Ovary (tissue), 3 donors: ENCODE measurements at regions not wholly inside any gene's neighbourhood (a gene's known extent, or its start where the extent isn't known, plus 50 kb on each side); places are given as distances from the start of the nearest gene placed in this dataset.

ENCODE experiments used
- EP300 ChIP-seq: sonication (generic); formaldehyde crosslinking; IDR thresholded peaks from one replicate; pipeline ENCODE4 v1.6.1; 2017; ENCODE audit warnings: antibody characterized with exemption
- POLR2A ChIP-seq: fragments of 450-650 bp; IDR thresholded peaks from one replicate; pipeline ENCODE4 v1.6.1; 2017; ENCODE audit warnings: antibody characterized with exemption, mild to moderate bottlenecking, moderate library complexity
- TF ChIP-seq, protein P1 (sequence below), 3 donors: fragments of 450-650 bp in 2 of 3; fragments of 200-600 bp in 1 of 3; IDR thresholded peaks; one replicate each; pipeline versions ENCODE4 v1.5.1 to v1.8.0; 2016 to 2022; ENCODE audit warnings: antibody characterized with exemption in 3 of 3, mild to moderate bottlenecking in 1 of 3
- donor health status: DM: no; HTN: no; CAD: no.

DNA sequence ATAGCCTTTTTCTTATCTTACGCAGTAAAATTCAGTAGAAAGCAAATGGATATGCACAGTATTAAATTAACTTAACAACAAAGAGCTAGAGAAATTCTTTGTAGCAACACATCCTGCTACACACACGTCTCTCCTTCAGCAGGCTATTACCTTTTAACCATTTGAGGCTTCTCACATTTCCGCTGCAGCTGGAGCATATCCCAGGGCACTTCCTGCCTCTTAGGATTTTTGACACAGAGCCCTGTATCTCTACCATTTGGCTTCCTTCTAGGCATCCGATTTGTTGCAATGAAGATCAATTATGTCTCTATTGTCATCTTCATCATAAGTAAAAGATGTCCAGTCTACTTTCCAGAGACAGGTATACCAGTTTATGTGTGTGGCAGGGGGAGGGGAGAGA is 292.4 kb upstream of the CBLB start:
- no peak for TF ChIP-seq POLR2A
- TF ChIP-seq, protein P1, sequence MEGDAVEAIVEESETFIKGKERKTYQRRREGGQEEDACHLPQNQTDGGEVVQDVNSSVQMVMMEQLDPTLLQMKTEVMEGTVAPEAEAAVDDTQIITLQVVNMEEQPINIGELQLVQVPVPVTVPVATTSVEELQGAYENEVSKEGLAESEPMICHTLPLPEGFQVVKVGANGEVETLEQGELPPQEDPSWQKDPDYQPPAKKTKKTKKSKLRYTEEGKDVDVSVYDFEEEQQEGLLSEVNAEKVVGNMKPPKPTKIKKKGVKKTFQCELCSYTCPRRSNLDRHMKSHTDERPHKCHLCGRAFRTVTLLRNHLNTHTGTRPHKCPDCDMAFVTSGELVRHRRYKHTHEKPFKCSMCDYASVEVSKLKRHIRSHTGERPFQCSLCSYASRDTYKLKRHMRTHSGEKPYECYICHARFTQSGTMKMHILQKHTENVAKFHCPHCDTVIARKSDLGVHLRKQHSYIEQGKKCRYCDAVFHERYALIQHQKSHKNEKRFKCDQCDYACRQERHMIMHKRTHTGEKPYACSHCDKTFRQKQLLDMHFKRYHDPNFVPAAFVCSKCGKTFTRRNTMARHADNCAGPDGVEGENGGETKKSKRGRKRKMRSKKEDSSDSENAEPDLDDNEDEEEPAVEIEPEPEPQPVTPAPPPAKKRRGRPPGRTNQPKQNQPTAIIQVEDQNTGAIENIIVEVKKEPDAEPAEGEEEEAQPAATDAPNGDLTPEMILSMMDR (IDR thresholded peaks at IDR 0.05) = no peak
- no peak for TF ChIP-seq EP300
